ENCODE measurements at regions not wholly inside any gene's neighbourhood (a gene's known extent, or its start where the extent isn't known, plus 50 kb on each side); places are given as distances from the start of the nearest gene placed in this dataset.

DNA sequence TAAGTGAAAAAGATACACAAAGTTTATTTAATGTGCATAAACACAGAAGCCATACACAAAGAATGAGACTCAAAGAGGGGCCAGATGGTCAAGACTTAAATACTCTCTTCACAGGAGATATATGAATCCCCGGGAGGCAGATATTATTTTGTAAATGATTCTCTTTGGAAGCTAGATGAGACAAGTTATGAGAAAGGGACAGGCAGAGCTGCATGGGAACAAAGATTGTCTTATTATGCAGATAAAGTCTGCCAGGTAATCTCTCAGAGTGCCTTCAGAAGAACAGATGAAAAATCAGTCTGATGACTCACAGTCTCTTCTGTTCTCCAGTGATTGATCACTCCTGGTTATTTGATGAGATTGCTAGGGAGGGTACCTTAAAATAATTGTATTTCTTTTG is 89.0 kb downstream of the NAF1 start:
- Histone ChIP-seq H3K9me3 (no peaks in the 10 kb centered on the region), H3K4me1 (no peaks in the 10 kb centered on the region), H3K27ac (no peak overlapping the region), H3K4me2 (peak overlapping the region; percentile 41; the same call in 2 of the 3 replicates), H3K4me3 (no peak overlapping the region)
- DNase-seq (ENCODE audit: low read depth in 1 of 2, low spot score in 1 of 2) = peak in 1 of 2 experiments; percentile 4
- WGBS (ENCODE audit: missing lambda C conversion rate) = 6% methylated on average over 1 of the region's 1 CpG
- POLR2A ChIA-PET = no interaction called here
- CTCF ChIA-PET = no interaction called here
- no peak for ATAC-seq
- no peak for FAIRE-seq
- TF ChIP-seq FOXS1 (CRISPR knock-in tag; IDR thresholded peaks at IDR 0.05) = no peak
- TF ChIP-seq HEYL (CRISPR knock-in tag; IDR thresholded peaks at IDR 0.05) = no peak
- no peak for TF ChIP-seq CBX8 (IDR thresholded peaks at IDR 0.05)
- no peak for TF ChIP-seq FOSB (CRISPR knock-in tag; IDR thresholded peaks at IDR 0.05)
- no peak for TF ChIP-seq GATA3 (IDR thresholded peaks at IDR 0.05; ENCODE audit: borderline replicate concordance)
- TF ChIP-seq RCOR1 (IDR thresholded peaks at IDR 0.05; ENCODE audit: low read depth, low read length) = no peak
- TF ChIP-seq HDAC2 (IDR thresholded peaks at IDR 0.05) = no peak

DNA sequence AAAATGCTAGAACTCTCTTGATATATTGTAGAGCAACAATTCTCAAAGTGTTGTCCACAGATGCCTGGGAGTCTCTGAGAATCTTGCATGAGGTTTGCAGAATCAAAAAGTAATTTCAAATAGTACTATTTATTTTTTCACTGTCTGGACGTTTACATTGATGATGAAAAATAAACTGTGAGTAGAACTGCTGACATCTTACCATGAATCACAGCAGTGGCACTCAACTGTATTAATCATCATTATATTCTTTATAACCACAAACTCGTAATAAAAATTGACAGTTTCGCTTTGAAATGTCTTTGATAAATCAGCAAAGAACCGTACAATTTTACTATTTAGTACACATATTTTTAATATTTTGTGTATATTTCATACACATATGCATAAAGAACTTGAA is 94.5 kb downstream of the NAF1 start:
- FAIRE-seq = no peak
- peaks cover 15% of the 10 kb centered on the region for H3K4me1 ChIP-seq
- peak overlapping the region; percentile 19; the same call in 2 of the 3 replicates for H3K4me3 ChIP-seq
- CTCF ChIA-PET = no interaction called here
- TF ChIP-seq FOSL2 (IDR thresholded peaks at IDR 0.05) (peak; percentile 85), FOSL2 (CRISPR knock-in tag; IDR thresholded peaks at IDR 0.05) (peak; percentile 71), JUNB (IDR thresholded peaks at IDR 0.05) (peak; percentile 87), GATA3 (IDR thresholded peaks at IDR 0.05; ENCODE audit: borderline replicate concordance) (peak; percentile 60; the same call in 1 of the 2 replicates), EHMT2 (IDR thresholded peaks at IDR 0.05; ENCODE audit: low read depth) (no peak), CEBPB (IDR thresholded peaks at IDR 0.05) (0 out of 4 replicates have a peak, but pooled peaks of 1 of the 2 experiments have one; percentile 49)
- TF ChIP-seq, protein P1, sequence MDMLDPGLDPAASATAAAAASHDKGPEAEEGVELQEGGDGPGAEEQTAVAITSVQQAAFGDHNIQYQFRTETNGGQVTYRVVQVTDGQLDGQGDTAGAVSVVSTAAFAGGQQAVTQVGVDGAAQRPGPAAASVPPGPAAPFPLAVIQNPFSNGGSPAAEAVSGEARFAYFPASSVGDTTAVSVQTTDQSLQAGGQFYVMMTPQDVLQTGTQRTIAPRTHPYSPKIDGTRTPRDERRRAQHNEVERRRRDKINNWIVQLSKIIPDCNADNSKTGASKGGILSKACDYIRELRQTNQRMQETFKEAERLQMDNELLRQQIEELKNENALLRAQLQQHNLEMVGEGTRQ (IDR thresholded peaks at IDR 0.05) = no peak
- 4% methylated on average over 4 of the region's 4 CpGs for WGBS (ENCODE audit: missing lambda C conversion rate)
- no peaks in the 10 kb centered on the region for H3K9me3 ChIP-seq
- DNase-seq (ENCODE audit: low read depth in 1 of 2, low spot score in 1 of 2) = peak in 1 of 2 experiments; percentile 22
- ATAC-seq = peak; percentile 47 to 68; a peak in 4 of 6 replicates
- H3K27ac ChIP-seq = peak overlapping the region in 1 of 2 experiments; percentile 22; a peak in 1 of 6 replicates
- POLR2A ChIA-PET = no interaction called here
- H3K4me2 ChIP-seq = peak overlapping the region; percentile 65

DNA sequence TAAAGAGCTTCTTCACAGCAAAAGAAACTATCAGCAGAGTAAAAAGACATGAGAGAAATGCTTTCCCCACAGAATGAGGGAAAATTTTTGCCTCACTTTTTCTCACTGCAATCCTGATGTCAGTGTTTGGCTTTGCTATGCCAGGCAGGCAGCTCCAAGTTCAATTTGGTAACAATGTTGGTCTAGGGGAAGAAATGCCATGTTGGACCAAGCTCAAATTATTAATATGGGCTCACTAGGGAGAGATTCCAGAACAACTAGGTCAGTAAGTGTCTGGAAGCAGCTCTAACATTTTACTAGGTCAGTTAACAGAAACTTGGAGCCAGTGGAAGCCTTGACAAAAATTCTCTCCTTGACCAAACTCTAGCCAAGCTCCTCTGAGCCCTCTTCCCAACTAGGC is 95.4 kb downstream of the NAF1 start:
- FAIRE-seq (no peak), ATAC-seq (no peak), DNase-seq (ENCODE audit: low read depth in 1 of 2, low spot score in 1 of 2) (no peak)
- CTCF ChIA-PET = no interaction called here
- H3K4me1 ChIP-seq = peaks cover 15% of the 10 kb centered on the region
- no peaks in the 10 kb centered on the region for H3K9me3 ChIP-seq
- TF ChIP-seq FOSB (CRISPR knock-in tag; IDR thresholded peaks at IDR 0.05) (no peak), RCOR1 (IDR thresholded peaks at IDR 0.05; ENCODE audit: low read depth, low read length) (no peak), ESRRA (IDR thresholded peaks at IDR 0.05; ENCODE audit: borderline replicate concordance, low read length) (no peak), HOXA7 (CRISPR knock-in tag; IDR thresholded peaks at IDR 0.05) (no peak), MAFK (IDR thresholded peaks at IDR 0.05; ENCODE audit: partially characterized antibody) (no peak), JUNB (IDR thresholded peaks at IDR 0.05) (no peak)
- TF ChIP-seq, protein P2, sequence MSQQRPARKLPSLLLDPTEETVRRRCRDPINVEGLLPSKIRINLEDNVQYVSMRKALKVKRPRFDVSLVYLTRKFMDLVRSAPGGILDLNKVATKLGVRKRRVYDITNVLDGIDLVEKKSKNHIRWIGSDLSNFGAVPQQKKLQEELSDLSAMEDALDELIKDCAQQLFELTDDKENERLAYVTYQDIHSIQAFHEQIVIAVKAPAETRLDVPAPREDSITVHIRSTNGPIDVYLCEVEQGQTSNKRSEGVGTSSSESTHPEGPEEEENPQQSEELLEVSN (IDR thresholded peaks at IDR 0.05; ENCODE audit: borderline replicate concordance, low read depth) = no peak
- TF ChIP-seq, protein P3, sequence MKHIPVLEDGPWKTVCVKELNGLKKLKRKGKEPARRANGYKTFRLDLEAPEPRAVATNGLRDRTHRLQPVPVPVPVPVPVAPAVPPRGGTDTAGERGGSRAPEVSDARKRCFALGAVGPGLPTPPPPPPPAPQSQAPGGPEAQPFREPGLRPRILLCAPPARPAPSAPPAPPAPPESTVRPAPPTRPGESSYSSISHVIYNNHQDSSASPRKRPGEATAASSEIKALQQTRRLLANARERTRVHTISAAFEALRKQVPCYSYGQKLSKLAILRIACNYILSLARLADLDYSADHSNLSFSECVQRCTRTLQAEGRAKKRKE (CRISPR knock-in tag; IDR thresholded peaks at IDR 0.05; ENCODE audit: low read depth) = no peak
- POLR2A ChIA-PET = no interaction called here
- peak overlapping the region in 1 of 2 experiments; percentile 26; a peak in 2 of 6 replicates for H3K27ac ChIP-seq
- H3K4me2 ChIP-seq = peak overlapping the region; percentile 65
- H3K4me3 ChIP-seq = no peak overlapping the region

DNA sequence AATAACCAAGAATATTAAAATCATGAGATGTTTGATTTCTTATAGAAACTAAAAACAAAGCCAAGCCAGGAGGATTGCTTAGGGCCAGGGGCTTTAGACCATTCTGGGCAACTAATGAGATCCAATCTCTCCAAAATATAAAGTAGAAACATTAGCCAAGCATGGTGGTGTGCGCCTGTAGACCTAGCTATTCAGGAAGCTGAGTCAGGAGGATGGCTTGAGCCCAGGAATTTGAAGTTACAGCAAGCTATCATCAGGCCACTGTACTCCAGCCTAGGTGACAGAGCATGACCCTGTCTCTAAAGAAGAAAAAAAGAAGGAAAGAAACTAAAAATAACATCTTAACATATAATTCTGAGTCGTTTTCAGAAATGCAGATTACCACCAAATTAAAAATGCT is 96.7 kb downstream of the NAF1 start:
- H3K4me3 ChIP-seq = no peak overlapping the region
- no peak overlapping the region for H3K27ac ChIP-seq
- no peak for FAIRE-seq
- no peak for DNase-seq (ENCODE audit: low read depth in 1 of 2, low spot score in 1 of 2)
- no peaks in the 10 kb centered on the region; the same call in 2 of the 3 replicates for H3K9me3 ChIP-seq
- ChIA-PET POLR2A (no interaction called here), CTCF (interaction anchor here (1.1 kb wide), 1 partner anchor 480 kb away, joined by 3 read pairs; no protein-coding TSS in a partner anchor)
- ATAC-seq = no peak
- H3K4me1 ChIP-seq = peaks cover 15% of the 10 kb centered on the region
- no peak overlapping the region for H3K4me2 ChIP-seq
- 29% methylated on average over 2 of the region's 2 CpGs for WGBS (ENCODE audit: missing lambda C conversion rate)
- TF ChIP-seq MAFK (IDR thresholded peaks at IDR 0.05; ENCODE audit: partially characterized antibody) (no peak), RNF2 (IDR thresholded peaks at IDR 0.05; ENCODE audit: borderline replicate concordance, low read depth) (no peak), NPAS2 (CRISPR knock-in tag; IDR thresholded peaks at IDR 0.05; ENCODE audit: borderline replicate concordance) (no peak), HDAC2 (IDR thresholded peaks at IDR 0.05) (no peak), NFE2L2 (conservative IDR thresholded peaks at IDR 0.05; ENCODE audit: low read length) (no peak), EHMT2 (IDR thresholded peaks at IDR 0.05; ENCODE audit: low read depth) (no peak), ZNF302 (CRISPR knock-in tag; IDR thresholded peaks at IDR 0.05) (no peak), RFX5 (IDR thresholded peaks at IDR 0.05) (no peak), SREBF2 (IDR thresholded peaks at IDR 0.05) (no peak), GATA3 (IDR thresholded peaks at IDR 0.05; ENCODE audit: borderline replicate concordance) (no peak), POLR2A (IDR thresholded peaks at IDR 0.05; ENCODE audit: low read length) (no peak)
- TF ChIP-seq, protein P4, sequence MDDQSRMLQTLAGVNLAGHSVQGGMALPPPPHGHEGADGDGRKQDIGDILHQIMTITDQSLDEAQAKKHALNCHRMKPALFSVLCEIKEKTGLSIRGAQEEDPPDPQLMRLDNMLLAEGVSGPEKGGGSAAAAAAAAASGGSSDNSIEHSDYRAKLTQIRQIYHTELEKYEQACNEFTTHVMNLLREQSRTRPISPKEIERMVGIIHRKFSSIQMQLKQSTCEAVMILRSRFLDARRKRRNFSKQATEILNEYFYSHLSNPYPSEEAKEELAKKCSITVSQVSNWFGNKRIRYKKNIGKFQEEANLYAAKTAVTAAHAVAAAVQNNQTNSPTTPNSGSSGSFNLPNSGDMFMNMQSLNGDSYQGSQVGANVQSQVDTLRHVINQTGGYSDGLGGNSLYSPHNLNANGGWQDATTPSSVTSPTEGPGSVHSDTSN (IDR thresholded peaks at IDR 0.05) = no peak
- TF ChIP-seq, protein P1 (IDR thresholded peaks at IDR 0.05) = no peak
- TF ChIP-seq, protein P5, sequence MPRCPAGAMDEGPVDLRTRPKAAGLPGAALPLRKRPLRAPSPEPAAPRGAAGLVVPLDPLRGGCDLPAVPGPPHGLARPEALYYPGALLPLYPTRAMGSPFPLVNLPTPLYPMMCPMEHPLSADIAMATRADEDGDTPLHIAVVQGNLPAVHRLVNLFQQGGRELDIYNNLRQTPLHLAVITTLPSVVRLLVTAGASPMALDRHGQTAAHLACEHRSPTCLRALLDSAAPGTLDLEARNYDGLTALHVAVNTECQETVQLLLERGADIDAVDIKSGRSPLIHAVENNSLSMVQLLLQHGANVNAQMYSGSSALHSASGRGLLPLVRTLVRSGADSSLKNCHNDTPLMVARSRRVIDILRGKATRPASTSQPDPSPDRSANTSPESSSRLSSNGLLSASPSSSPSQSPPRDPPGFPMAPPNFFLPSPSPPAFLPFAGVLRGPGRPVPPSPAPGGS (IDR thresholded peaks at IDR 0.05) = no peak
